Pancreas (tissue), 10 donors: ENCODE measurements at regions not wholly inside any gene's neighbourhood (a gene's known extent, or its start where the extent isn't known, plus 50 kb on each side); places are given as distances from the start of the nearest gene placed in this dataset.
"Not testable (repeated sequence)": the region's sequence is repeated elsewhere in the genome, so short reads cannot be mapped to it uniquely, and the experiment has no call there.

Experiments
- ATAC-seq, 4 donors: fragments of 200-7000 bp; cut with Tn5 transposase; one replicate each; pipeline versions ENCODE4 v1.8.0 to v1.9.1; 2020; ENCODE audit warnings: mild to moderate bottlenecking in 4 of 4, moderate library complexity in 4 of 4
- DNase-seq, 6 donors: peaks; one replicate each; pipeline ENCODE4 v3.0.0-alpha.2; 2020
- FAIRE-seq: peaks from 2 replicates; lab custom pipeline; 2012; peaks lifted over from hg19 to GRCh38; lab: Jason Lieb, UNC
- H3K27ac ChIP-seq, 4 donors: fragments of 200-600 bp; sonication (generic); 1 replicate in 3 of 4; 2 replicates in 1 of 4; pipeline versions ENCODE4 v1.5.0 to v1.8.0; 2020
- H3K27me3 ChIP-seq, 4 donors: fragments of 200-600 bp; one replicate each; pipeline ENCODE4 v1.8.0; 2021
- H3K36me3 ChIP-seq, 3 donors: fragments of 200-600 bp; sonication (generic) in 1 of 3; one replicate each; pipeline versions ENCODE4 v1.5.0 to v1.8.0; 2020 to 2021
- H3K4me1 ChIP-seq, 3 donors: fragments of 200-600 bp; one replicate each; pipeline ENCODE4 v1.8.0; 2021
- H3K4me3 ChIP-seq, 4 donors: fragments of 200-600 bp; sonication (generic) in 2 of 4; one replicate each; pipeline versions ENCODE4 v1.5.0 to v1.8.0; 2020 to 2021
- H3K9me3 ChIP-seq, 4 donors: fragments of 200-600 bp; one replicate each; pipeline ENCODE4 v1.8.0; 2021
- WGBS, 2 donors: extraction: QIAGEN DNeasy Blood & Tissue Kit; methylation state at CpG; one replicate each; pipeline ENCODE4 v1.1.7; 2013; 5-methylcytosine and 5-hydroxymethylcytosine counted together
- intact Hi-C, 3 donors: fragments of 100-400 bp; cut with DNase I; formaldehyde crosslinking; loops; one replicate each; pipeline versions ENCODE4 v1.11.1 to v1.14.2; 2022
- TF ChIP-seq, protein P1 (sequence below), 4 donors: fragments of 200-600 bp; sonication (generic) in 3 of 4; IDR thresholded peaks; one replicate each; pipeline versions ENCODE4 v1.5.0 to v1.8.0; 2021; ENCODE audit warnings: antibody characterized with exemption in 4 of 4
- donor health status: healthy with polysubstance abuse.
- donor health status: DM: no; HTN: no; CAD: no; lungs with moderate emphysema.
- donor health status: DM: no; HTN: no; CAD: no.
- donor health status: control.
- donor health status: control.
- donor health status: Bipolar disorder and iron deficiency.
- donor health status: DM: yes; HTN: yes; CAD: no.
- donor health status: DM: no; HTN: no; CAD: no.
- donor health status: DM: no; HTN: no; CAD: no.
- donor health status: DM: yes; HTN: yes; CAD: no.

GRCh38 chr12:38411946-38412345 lies 95.4 kb downstream of the ALG10B start:
- no peaks in the 10 kb centered on the region for H3K9me3 ChIP-seq
- H3K27ac ChIP-seq = no peak overlapping the region
- H3K4me1 ChIP-seq = no peaks in the 10 kb centered on the region
- no peak for ATAC-seq
- no peak overlapping the region for H3K4me3 ChIP-seq
- intact Hi-C loops = no loop called here
- no peaks in the 10 kb centered on the region for H3K36me3 ChIP-seq
- no peak for FAIRE-seq
- DNase-seq = no peak
- H3K27me3 ChIP-seq = no peaks in the 10 kb centered on the region
- TF ChIP-seq, protein P1, sequence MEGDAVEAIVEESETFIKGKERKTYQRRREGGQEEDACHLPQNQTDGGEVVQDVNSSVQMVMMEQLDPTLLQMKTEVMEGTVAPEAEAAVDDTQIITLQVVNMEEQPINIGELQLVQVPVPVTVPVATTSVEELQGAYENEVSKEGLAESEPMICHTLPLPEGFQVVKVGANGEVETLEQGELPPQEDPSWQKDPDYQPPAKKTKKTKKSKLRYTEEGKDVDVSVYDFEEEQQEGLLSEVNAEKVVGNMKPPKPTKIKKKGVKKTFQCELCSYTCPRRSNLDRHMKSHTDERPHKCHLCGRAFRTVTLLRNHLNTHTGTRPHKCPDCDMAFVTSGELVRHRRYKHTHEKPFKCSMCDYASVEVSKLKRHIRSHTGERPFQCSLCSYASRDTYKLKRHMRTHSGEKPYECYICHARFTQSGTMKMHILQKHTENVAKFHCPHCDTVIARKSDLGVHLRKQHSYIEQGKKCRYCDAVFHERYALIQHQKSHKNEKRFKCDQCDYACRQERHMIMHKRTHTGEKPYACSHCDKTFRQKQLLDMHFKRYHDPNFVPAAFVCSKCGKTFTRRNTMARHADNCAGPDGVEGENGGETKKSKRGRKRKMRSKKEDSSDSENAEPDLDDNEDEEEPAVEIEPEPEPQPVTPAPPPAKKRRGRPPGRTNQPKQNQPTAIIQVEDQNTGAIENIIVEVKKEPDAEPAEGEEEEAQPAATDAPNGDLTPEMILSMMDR (IDR thresholded peaks at IDR 0.05) = no peak

DNA sequence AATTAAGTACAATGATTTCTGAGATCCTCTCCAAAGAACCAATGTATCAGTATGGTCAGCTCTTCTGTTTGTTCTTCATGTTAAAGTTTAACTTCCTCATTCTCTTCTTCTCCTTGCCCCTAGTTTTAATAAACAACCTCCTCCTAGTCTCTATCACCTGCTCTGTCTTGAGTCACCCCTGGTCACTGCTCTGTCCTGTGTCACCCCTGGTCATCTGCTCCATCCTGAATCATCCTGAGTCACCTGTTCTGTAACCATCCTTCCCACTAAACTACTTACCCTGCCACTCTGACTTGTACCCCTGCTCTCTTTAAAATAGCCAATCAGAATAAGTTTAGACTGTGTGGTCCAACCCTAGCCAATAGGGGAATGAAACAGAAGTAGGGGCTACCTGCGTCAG lies 100.5 kb downstream of the ALG10B start:
- H3K9me3 ChIP-seq = no peaks in the 10 kb centered on the region
- ATAC-seq = no peak
- TF ChIP-seq, protein P1 (IDR thresholded peaks at IDR 0.05) = no peak
- DNase-seq = no peak
- H3K36me3 ChIP-seq = no peaks in the 10 kb centered on the region
- no peak overlapping the region for H3K27ac ChIP-seq
- FAIRE-seq = no peak
- no peaks in the 10 kb centered on the region for H3K4me1 ChIP-seq
- no peaks in the 10 kb centered on the region for H3K27me3 ChIP-seq
- H3K4me3 ChIP-seq = no peak overlapping the region
- intact Hi-C loops = no loop called here
- 46 to 79% methylated on average over 1 of the region's 1 CpG for WGBS, 2 donors

- Histone ChIP-seq H3K27ac (no peak overlapping the region), H3K4me1 (no peaks in the 10 kb centered on the region), H3K36me3 (no peaks in the 10 kb centered on the region), H3K4me3 (no peak overlapping the region), H3K27me3 (no peaks in the 10 kb centered on the region), H3K9me3 (no peaks in the 10 kb centered on the region)
- DNase-seq (no peak), ATAC-seq (no peak), FAIRE-seq (no peak)
- WGBS, 2 donors = 88 to 89% methylated on average over 1 of the region's 1 CpG
- intact Hi-C loops = no loop called here
- TF ChIP-seq, protein P1 (IDR thresholded peaks at IDR 0.05) = no peak
Measured at GRCh38 chr12:38424436-38424835, 107.9 kb downstream of the ALG10B start.

DNA sequence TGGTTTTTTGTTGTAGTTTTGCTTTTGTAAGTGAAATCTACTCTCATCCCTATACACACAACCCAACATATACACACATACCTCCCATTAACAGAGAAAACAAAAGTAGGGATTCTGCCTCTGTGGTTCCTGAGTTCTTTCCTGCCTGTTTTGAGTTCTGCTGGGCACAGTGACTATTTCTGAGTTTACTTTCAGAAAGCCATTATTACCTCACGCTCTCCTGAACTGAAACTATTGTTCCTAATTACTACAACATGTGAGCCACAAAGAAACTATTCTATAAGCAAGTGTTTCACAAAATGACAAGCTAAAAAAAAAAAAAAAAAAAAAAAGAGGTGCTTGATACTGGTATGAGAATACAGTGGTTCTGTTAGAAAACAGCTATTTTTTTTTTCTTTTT lies 110.9 kb downstream of the ALG10B start:
- Histone ChIP-seq H3K36me3 (no peaks in the 10 kb centered on the region), H3K4me3 (no peak overlapping the region), H3K27me3 (no peaks in the 10 kb centered on the region), H3K27ac (no peak overlapping the region), H3K4me1 (no peaks in the 10 kb centered on the region), H3K9me3 (no peaks in the 10 kb centered on the region)
- 33 to 44% methylated on average over 1 of the region's 1 CpG for WGBS, 2 donors
- ATAC-seq (no peak), FAIRE-seq (no peak), DNase-seq (no peak)
- TF ChIP-seq, protein P1 (IDR thresholded peaks at IDR 0.05) = no peak
- intact Hi-C loops = no loop called here

DNA sequence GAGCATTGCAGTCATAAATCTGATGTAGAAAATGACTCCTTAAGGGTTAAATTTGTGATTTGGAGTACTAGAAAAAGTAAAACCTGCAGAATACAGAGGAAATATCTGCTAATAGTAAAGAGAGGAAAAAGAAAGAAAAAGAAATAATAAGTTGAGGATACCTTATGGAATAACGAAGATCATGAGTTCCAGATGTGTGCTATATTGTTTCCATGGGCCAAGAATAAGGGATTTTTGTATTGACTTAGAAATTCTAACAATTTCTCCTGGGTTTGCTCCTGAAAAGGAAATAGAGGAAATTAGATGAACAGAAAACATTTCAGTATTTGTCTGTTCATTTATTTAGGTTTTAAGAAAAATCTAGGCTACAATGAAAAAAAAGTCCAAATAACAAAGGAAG lies 115.3 kb downstream of the ALG10B start:
- no peaks in the 10 kb centered on the region for H3K36me3 ChIP-seq
- no peaks in the 10 kb centered on the region for H3K4me1 ChIP-seq
- ATAC-seq = no peak
- 27 to 55% methylated on average over 1 of the region's 1 CpG for WGBS, 2 donors
- TF ChIP-seq, protein P1 (IDR thresholded peaks at IDR 0.05) = no peak
- intact Hi-C loops = no loop called here
- no peak overlapping the region for H3K27ac ChIP-seq
- H3K27me3 ChIP-seq = no peaks in the 10 kb centered on the region
- no peaks in the 10 kb centered on the region for H3K9me3 ChIP-seq
- no peak for FAIRE-seq
- DNase-seq = no peak
- H3K4me3 ChIP-seq = no peak overlapping the region

DNA sequence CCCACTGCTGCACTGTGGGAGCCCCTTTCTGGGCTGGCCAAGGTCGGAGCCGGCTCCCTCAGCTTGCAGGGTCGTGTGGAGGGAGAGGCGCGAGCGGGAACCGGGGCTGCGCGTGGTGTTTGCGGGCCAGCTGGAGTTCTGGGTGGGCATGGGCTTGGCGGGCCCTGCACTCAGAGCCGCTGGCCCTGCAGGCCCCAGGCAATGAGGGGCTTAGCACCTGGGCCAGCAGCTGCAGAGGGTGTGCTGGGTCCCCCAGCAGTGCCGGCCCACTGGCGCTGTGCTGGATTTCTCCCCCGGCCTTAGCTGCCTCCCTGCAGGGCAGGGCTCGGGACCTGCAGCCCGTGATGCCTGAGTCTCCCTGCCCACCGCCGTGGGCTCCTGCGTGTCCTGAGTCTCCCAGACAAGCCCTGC lies 125.3 kb downstream of the ALG10B start:
- not testable (repeated sequence) for ATAC-seq, FAIRE-seq
- DNase-seq = peak in 1 of 6 donors; percentile 54

More for the DNA sequence above, 125.3 kb downstream of the ALG10B start:
- H3K27ac ChIP-seq, H3K4me3 ChIP-seq, intact Hi-C loops, H3K36me3 ChIP-seq, H3K27me3 ChIP-seq, H3K4me1 ChIP-seq, H3K9me3 ChIP-seq: not testable (repeated sequence)
- 80 to 88% methylated on average over 20 of the region's 20 CpGs for WGBS, 2 donors
